Gastrocnemius medialis (tissue), 4 donors: ENCODE measurements at regions not wholly inside any gene's neighbourhood (a gene's known extent, or its start where the extent isn't known, plus 50 kb on each side); places are given as distances from the start of the nearest gene placed in this dataset.

Experiments used
- ATAC-seq, 2 donors: fragments of 150-250 bp; one replicate each; pipeline ENCODE4 v1.9.1; 2016
- DNase-seq, 2 donors: peaks; one replicate each; pipeline ENCODE4 v3.0.0-alpha.2; 2019
- H3K27ac ChIP-seq, 4 donors: fragments of 200-600 bp; sonication (generic); 1 replicate in 1 of 4; 2 replicates in 3 of 4; pipeline ENCODE4 v1.5.1; 2016 to 2018; ENCODE audit warnings: mild to moderate bottlenecking in 2 of 4, moderate library complexity in 1 of 4
- H3K27me3 ChIP-seq, 3 donors: fragments of 200-600 bp; sonication (generic) in 2 of 3; 1 replicate in 1 of 3; 2 replicates in 2 of 3; pipeline versions ENCODE4 v1.5.1 to v1.6.0; 2016 to 2019; ENCODE audit warnings: mild to moderate bottlenecking in 1 of 3, moderate library complexity in 1 of 3
- H3K36me3 ChIP-seq, 2 donors: fragments of 200-600 bp; sonication (generic) in 1 of 2; one replicate each; pipeline ENCODE4 v1.5.1; 2017 to 2018
- H3K4me1 ChIP-seq, 2 donors: fragments of 200-600 bp; sonication (generic) in 1 of 2; one replicate each; pipeline ENCODE4 v1.5.1; 2016 to 2017; ENCODE audit warnings: mild to moderate bottlenecking in 2 of 2
- H3K4me3 ChIP-seq, 4 donors: fragments of 200-600 bp; sonication (generic) in 3 of 4; 1 replicate in 1 of 4; 2 replicates in 3 of 4; pipeline ENCODE4 v1.5.1; 2016 to 2019; ENCODE audit warnings: mild to moderate bottlenecking in 2 of 4
- H3K9me3 ChIP-seq, 3 donors: fragments of 200-600 bp; sonication (generic) in 2 of 3; 1 replicate in 1 of 3; 2 replicates in 2 of 3; pipeline ENCODE4 v1.5.1; 2016 to 2019
- POLR2A ChIP-seq, 2 donors: fragments of 450-650 bp; IDR thresholded peaks; one replicate each; pipeline ENCODE4 v1.6.1; 2017; ENCODE audit warnings: antibody characterized with exemption in 2 of 2, mild to moderate bottlenecking in 2 of 2, moderate library complexity in 2 of 2
- in situ Hi-C, 4 donors: fragments of 200-750 bp; cut with MboI; loops; one replicate each; pipeline versions ENCODE4 v1.15.0 to v1.8.0; 2017; ENCODE audit warnings: low sequenced_read_pairs in 4 of 4
- intact Hi-C: fragments of 100-400 bp; cut with DNase I; formaldehyde crosslinking; loops from one replicate; pipeline ENCODE4 v1.15.1; 2023; ENCODE audit warnings: low total_unique reads
- TF ChIP-seq, protein P1 (sequence below), 5 experiments: fragments of 450-650 bp in 3 of 5; fragments of 200-600 bp in 2 of 5; sonication (generic) in 2 of 5; IDR thresholded peaks in 4 of 5; conservative IDR thresholded peaks in 1 of 5; 1 replicate in 4 of 5; 2 replicates in 1 of 5; pipeline ENCODE4 v1.5.1; 2016 to 2019; ENCODE audit warnings: antibody characterized with exemption in 5 of 5, mild to moderate bottlenecking in 3 of 5, moderate library complexity in 3 of 5

DNA sequence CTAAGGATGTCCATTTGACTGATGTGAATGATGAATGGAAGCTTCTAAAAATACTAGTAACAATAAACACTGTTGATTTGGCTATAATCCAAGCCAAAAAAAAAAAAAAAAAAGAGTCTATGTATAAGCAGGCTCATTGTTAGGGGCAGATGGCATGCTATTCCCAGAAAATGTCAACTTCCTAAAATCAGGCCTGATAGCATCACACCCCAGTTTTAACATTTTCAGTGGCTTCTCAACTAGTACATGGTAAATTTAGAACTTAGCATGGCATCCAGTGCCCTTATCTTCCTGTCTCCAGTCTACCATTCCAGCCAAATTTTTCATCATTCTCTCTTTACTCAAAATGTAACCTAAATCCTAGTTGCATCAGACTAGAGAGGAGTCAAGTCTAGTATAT lies 288.2 kb upstream of the ZNF385D start:
- intact Hi-C loops (no loop called here), in situ Hi-C loops (no loop called here)
- Histone ChIP-seq H3K4me3 (no peak overlapping the region), H3K36me3 (no peaks in the 10 kb centered on the region), H3K9me3 (no peaks in the 10 kb centered on the region), H3K4me1 (no peaks in the 10 kb centered on the region), H3K27me3 (no peaks in the 10 kb centered on the region), H3K27ac (no peak overlapping the region)
- ATAC-seq (no peak), DNase-seq (no peak)
- TF ChIP-seq, protein P1, sequence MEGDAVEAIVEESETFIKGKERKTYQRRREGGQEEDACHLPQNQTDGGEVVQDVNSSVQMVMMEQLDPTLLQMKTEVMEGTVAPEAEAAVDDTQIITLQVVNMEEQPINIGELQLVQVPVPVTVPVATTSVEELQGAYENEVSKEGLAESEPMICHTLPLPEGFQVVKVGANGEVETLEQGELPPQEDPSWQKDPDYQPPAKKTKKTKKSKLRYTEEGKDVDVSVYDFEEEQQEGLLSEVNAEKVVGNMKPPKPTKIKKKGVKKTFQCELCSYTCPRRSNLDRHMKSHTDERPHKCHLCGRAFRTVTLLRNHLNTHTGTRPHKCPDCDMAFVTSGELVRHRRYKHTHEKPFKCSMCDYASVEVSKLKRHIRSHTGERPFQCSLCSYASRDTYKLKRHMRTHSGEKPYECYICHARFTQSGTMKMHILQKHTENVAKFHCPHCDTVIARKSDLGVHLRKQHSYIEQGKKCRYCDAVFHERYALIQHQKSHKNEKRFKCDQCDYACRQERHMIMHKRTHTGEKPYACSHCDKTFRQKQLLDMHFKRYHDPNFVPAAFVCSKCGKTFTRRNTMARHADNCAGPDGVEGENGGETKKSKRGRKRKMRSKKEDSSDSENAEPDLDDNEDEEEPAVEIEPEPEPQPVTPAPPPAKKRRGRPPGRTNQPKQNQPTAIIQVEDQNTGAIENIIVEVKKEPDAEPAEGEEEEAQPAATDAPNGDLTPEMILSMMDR (IDR thresholded peaks at IDR 0.05 in 4 of 5, conservative IDR thresholded peaks at IDR 0.05 in 1 of 5), result no peak
- TF ChIP-seq POLR2A (IDR thresholded peaks at IDR 0.05), result no peak

DNA sequence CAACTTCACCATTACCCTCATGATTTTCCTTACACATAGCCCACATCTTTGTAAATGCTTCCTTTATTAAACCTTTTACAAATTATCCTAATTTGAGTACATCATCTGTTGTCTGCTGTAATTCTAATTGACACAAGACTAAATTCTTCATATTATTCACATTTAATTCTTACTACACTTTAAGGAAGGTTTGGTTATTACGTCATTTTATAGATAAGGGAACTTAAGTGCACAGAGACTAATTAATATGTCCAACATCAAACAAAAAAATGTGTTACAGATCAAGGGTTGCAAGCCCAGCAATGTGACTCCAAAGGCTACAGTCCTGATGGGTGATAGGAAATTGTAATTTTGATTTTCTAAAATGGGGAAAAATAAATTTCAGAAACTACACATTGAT lies 289.1 kb upstream of the ZNF385D start:
- TF ChIP-seq POLR2A (IDR thresholded peaks at IDR 0.05), result no peak
- TF ChIP-seq, protein P1 (IDR thresholded peaks at IDR 0.05 in 4 of 5, conservative IDR thresholded peaks at IDR 0.05 in 1 of 5), result no peak
- DNase-seq (no peak), ATAC-seq (no peak)
- Histone ChIP-seq H3K27me3 (no peaks in the 10 kb centered on the region), H3K4me3 (no peak overlapping the region), H3K36me3 (no peaks in the 10 kb centered on the region), H3K27ac (no peak overlapping the region), H3K9me3 (no peaks in the 10 kb centered on the region), H3K4me1 (no peaks in the 10 kb centered on the region)
- intact Hi-C loops, result no loop called here
- in situ Hi-C loops, result no loop called here

DNA sequence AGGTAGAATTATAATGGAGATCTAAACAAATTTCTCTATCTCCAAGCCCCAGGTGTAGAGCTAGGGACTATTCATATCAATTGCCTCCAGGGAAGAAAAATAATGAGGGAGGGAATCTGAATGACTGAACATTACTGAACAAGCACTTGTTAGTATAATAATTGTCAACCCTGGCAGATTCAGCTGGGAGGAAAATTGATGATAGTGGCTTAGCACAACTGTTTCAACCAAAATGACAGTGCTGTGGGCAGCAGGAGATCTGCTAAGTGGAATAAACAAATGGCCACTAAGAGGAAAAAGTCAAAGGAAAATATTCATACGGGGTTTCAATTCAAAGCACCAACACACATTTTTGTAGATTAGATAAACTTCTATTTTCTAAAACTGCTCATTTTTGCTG lies 294.9 kb upstream of the ZNF385D start:
- in situ Hi-C loops, result no loop called here
- Histone ChIP-seq H3K36me3 (no peaks in the 10 kb centered on the region), H3K9me3 (no peaks in the 10 kb centered on the region), H3K27me3 (no peaks in the 10 kb centered on the region), H3K4me1 (no peaks in the 10 kb centered on the region), H3K27ac (no peak overlapping the region), H3K4me3 (no peak overlapping the region)
- TF ChIP-seq, protein P1 (IDR thresholded peaks at IDR 0.05 in 4 of 5, conservative IDR thresholded peaks at IDR 0.05 in 1 of 5), result no peak
- no peak for TF ChIP-seq POLR2A (IDR thresholded peaks at IDR 0.05)
- no peak for DNase-seq
- intact Hi-C loops, result no loop called here
- no peak for ATAC-seq

DNA sequence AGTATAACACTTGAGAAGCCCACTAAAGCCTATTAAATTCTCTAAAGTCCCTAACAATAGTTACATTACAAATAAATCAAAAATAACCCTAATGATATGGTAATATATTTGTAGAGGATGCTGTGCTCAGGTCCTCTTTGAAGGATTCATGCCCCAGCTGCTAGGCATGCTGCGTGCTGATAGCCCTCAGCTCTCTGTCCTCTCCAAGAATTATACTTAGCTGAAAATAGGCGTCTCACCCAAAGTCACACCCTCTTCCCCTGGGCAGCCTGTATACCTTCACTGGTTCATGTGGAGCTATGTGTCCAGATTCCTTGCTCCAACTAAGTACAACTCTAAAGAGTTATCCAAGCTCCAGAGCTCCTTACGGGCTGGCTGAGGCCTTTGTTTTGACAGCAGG lies 312.5 kb upstream of the ZNF385D start:
- H3K27me3 ChIP-seq, result no peaks in the 10 kb centered on the region
- H3K27ac ChIP-seq, result no peak overlapping the region
- DNase-seq (no peak), ATAC-seq (no peak)
- in situ Hi-C loops, result no loop called here
- intact Hi-C loops, result no loop called here
- no peaks in the 10 kb centered on the region for H3K36me3 ChIP-seq
- TF ChIP-seq, protein P1 (IDR thresholded peaks at IDR 0.05 in 4 of 5, conservative IDR thresholded peaks at IDR 0.05 in 1 of 5), result no peak
- no peak for TF ChIP-seq POLR2A (IDR thresholded peaks at IDR 0.05)
- H3K4me3 ChIP-seq, result no peak overlapping the region
- no peaks in the 10 kb centered on the region for H3K9me3 ChIP-seq
- H3K4me1 ChIP-seq, result no peaks in the 10 kb centered on the region

DNA sequence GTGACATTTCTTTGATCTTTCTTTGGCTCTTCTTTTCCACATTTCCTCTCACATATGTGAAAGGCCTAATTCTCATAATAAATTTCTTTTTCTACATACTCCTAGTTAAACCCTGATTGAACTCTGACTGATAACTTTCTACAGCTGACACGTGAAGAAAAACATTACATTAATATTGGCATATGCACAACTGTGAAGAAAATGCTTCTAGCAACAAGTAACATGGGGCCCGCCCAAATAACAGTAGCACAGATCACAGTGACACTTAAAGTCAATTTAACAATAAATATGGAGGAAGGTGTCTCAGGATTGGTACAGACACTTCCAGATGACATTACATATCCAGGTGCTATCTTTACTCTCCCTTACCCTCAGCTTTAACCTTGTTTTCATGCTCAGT lies 317.6 kb upstream of the ZNF385D start:
- Histone ChIP-seq H3K36me3 (no peaks in the 10 kb centered on the region), H3K27me3 (no peaks in the 10 kb centered on the region), H3K9me3 (no peaks in the 10 kb centered on the region), H3K27ac (no peak overlapping the region), H3K4me3 (no peak overlapping the region), H3K4me1 (no peaks in the 10 kb centered on the region)
- intact Hi-C loops (no loop called here), in situ Hi-C loops (no loop called here)
- no peak for TF ChIP-seq POLR2A (IDR thresholded peaks at IDR 0.05)
- TF ChIP-seq, protein P1 (IDR thresholded peaks at IDR 0.05 in 4 of 5, conservative IDR thresholded peaks at IDR 0.05 in 1 of 5), result no peak
- DNase-seq (no peak), ATAC-seq (no peak)
